HG02973 (cell line): ENCODE measurements at regions not wholly inside any gene's neighbourhood (a gene's known extent, or its start where the extent isn't known, plus 50 kb on each side); places are given as distances from the start of the nearest gene placed in this dataset.

Source experiments
- ATAC-seq: cut with Tn5 transposase; IDR thresholded peaks from one replicate; pipeline ENCODE4 v1.9.1; 2021; ENCODE audit warnings: moderate library complexity; ENCODE audit not compliant: unreplicated experiment

DNA sequence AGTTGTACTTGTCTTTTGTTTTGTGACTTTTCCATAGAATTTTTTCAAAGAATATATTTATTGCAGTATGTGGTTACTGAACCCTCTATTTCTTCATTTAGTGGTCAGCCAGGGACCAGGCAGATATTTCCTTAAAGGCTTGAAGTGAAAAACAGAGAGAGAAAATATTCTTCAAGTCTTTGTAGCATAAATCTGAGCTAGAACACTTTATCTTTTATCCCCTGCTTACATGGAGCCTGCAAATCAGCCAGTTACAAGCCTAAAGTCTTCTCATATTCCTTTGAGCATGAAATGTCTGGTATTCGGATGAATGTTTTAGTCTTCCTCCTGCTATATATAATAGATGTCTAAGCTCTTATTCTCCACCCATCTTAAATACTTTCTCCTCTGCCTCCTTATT lies 1557.5 kb upstream of the ACVR2A start:
- ATAC-seq, result no peak

DNA sequence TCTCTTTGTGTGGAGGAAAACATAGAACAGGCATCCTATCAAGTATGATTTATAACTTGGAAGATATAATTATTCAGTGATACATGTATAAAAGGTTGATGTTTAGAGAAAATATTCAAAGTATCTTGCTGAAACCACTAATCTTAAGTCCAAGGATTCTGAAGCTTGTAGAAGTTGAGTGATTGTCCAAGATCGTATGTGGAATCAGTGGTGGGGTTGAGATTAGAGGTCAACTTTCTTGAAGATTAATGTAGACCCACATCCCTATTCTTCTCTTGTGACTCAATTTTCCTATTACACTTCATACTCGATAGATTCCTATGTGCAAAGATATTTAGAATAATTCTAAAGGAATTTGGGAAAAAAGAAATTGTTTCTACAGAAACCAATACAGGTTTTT lies 1565.9 kb upstream of the ACVR2A start:
- ATAC-seq, result no peak

DNA sequence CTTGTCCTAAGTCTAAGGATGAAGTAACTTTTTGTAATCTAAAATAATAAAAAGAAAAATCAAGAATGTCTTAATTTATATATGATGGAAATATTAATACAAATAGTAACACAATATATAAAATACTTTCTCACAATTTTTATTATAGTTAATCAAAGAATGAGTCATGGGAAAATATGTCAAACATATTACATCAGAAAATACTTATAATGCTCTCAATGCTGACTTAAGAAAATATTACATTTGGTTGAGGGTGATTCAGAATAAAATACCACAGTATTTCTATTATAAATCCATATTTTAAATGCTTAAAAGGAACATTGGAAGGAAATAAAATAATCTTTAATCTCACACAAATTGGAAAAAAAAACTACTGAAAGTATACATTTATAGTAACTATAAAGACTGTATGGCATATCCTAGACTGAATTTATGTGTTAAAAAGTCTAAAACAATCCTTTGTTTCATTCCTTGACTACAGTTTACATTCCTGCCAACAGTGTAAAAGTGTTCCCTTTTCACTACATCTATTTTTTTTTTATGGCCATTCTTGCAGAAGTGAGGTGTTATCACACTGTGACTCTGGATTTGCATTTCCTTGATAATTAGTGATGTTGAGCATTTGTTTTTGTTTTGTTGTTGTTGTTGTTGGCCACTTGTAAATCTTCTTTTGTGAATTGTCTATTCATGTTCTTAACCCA lies 1573.5 kb upstream of the ACVR2A start:
- no peak for ATAC-seq

DNA sequence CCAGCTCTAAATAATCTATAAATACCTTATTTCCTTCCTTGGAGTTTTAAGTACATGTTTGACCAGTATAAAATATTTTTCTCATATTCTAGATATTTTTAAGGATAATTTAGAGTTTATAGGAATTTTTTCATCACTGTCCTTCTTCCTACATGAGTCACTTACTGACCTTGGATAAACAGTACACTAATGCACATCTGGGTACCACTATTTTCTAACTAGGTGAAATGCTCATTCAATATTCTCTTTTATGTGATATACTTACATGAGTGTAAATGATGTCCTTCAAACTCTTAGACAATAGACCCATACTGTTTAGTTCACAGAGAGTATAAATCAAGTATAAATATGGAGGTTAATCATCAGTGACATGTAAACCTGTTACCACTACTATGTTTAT lies 1574.2 kb upstream of the ACVR2A start:
- ATAC-seq, result no peak

DNA sequence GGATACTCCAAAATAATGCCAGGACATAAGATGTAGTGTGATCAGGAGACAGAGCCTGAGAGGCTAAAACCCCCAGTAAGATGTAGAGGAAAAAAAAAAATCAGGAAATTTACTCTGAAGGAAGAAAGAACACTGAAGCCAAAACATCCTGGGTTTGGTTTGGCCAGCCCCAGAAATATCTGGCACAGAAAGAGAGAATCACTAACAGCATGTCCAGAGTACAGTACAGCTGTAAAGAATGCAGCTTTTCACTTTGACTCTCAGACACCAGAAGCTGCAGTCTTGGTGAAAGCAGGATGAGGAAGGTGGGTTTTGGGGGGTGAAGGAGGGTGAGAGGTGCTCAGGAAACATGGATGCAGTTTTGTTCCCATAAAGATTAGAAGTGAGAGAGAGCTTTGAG lies 1577.7 kb upstream of the ACVR2A start:
- no peak for ATAC-seq

DNA sequence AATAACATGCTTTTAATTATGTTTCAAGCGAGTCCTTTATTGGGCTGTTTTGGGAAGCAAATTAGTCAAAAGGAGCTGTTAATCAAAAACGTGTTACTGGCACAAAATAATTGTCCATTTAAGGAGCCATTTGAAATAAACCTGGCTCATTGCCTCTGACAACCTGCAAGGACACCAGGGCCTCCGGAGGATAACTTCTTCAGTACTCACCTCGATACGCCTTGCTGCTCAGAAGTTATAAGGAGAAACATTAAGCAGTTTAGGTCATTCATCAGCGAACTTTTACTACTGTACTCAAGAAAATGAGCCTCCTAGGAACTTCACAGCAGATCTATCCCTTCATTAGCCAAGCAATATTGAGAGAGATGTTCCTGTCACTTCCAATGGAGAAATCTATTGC lies 1579.2 kb upstream of the ACVR2A start:
- ATAC-seq, result no peak

DNA sequence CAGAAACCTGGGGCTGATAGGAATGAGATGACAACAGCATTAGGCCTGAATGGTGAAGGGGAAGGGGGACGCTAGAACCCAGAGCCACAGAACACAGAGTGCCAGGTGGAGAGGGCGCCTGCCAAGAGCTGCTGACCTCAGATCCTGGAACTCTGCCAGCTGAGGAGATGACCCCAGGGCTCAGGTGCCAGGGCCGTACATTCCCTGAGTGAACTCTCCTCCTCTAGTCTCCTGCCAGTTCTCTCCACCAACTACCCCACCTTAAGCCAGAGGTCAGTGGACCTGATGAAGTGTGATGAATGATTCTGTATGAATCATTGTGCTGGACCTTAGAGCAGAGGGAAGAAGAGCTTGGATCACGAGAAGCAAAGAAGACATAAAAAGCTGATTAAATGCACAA lies 1582.2 kb upstream of the ACVR2A start:
- ATAC-seq, result no peak

DNA sequence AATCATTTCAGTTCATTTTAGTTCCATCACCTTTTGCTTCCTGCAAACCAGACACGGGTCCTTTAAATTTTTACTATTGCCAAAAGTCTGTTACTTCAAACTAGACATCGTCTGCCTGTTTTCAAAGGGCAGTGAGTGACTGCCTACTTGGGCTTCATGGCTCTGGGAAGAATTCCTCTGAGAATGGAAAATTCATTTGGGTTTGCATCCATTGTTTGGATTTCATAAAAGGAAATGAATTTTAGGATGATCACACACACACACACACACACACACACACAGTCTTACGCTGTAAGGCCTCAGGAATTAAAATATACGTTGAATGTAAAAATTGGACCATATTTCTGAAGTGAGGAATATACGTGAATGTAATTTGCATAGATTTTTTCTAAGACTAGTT lies 1584.3 kb upstream of the ACVR2A start:
- ATAC-seq, result no peak

DNA sequence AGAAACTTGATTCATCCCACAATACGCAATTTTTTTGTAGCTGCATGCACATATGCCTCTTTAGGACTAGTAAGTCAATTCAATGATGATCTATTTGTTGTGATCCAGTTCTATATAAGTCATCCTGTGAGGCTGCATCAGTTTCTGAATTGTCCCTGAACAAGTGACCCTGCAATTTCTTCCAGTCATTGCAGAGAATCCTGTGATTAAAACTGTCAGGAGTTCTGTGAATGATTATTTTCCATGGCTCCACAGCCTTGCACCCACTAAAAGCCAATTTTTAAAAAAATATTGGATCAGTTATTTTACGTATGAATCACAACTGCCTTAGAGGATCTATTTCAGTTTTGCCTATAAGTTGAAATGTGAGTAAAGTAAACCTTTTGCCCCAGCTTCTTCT lies 1585.0 kb upstream of the ACVR2A start:
- no peak for ATAC-seq

DNA sequence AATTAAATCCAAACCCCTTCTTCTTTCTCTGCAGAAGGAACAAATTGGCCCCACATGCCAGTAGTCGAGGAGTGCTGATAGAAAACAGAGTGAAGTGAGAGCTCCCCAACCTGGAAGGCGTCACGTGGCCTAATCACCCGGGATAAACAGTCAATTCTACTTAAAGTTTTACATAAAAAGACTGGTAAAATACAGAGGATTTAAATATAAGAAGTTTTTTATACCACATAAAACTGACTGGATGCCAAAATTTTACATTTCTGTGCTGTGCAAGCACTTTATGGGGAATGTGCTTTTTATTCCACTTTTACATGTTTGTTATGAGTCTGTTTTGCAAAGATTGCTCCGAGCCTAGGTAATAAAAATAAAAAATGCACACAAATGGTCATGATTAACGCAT lies 1586.8 kb upstream of the ACVR2A start:
- ATAC-seq, result no peak

DNA sequence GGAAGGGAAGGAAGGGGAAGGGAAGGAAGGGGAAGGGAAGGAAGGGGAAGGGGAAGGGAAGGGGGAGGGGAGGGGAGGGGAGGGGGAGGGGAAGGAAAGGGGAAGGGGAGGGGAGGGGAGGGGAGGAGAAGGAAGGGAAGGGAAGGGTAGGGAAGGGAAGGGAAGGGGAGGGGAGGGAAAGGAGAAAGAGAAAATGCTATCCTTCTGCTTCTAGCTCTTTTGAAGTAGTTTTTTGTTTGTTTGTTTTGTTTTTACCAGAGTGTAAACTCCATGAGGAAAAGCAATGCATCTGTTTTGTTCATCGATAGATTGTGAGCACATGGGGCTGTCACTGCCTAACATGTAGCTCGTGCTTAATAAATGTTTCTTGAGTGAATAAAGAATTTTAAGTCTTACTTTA lies 1592.7 kb upstream of the ACVR2A start:
- ATAC-seq, result no peak

DNA sequence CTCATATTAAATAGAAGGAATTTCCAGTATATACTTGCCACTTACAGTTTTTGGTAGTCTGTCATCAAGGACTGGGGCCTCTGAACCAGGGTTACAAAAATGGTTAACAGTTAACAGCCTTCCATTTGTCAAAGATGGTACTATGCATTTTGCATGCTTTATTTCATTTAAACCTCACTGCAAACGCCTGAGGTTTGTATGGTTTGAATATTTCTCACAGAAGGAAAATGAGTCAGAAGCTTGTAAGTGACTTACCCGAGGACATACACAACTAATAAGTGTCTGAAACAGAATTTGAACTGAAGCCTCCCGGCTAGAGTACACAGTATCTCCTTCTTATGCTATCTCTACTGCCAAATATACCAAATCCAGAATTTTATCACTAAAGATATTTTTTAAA lies 1593.5 kb upstream of the ACVR2A start:
- no peak for ATAC-seq

DNA sequence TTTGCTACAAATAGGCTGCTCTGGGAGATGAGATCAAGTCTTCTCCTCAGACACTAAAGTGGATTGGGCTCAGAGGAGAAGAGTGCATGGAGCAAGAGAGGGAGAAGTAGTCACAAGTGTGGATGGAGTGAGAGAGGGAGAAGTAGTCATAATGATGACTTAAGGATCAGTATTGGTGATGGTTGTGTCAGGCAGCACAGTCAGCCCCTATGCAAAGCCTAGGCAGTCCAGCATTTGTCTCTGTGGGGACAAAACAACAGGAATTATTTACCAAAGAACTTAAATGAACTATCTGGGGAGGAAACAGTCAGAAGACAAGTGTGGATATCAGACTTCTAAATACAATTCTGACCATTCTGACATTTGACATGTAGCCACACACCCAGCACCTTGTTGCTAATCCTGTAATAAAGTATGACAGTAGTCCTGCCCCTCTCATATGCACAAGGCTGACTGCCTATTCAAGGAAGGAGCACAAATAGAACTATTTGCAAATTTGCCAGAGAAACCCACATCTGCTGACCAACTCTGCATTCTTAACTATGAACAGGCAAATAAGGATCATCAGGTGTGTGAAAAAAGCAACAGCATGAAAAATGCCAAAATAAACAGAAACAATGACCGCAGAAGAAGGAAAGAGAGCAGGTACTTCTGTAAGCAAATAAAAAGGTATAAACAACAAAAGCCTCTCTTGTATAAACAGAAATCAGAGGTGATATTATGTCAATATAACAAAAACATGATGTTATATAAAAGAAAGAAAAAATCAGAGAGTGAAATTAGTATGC lies 1597.9 kb upstream of the ACVR2A start:
- no peak for ATAC-seq

DNA sequence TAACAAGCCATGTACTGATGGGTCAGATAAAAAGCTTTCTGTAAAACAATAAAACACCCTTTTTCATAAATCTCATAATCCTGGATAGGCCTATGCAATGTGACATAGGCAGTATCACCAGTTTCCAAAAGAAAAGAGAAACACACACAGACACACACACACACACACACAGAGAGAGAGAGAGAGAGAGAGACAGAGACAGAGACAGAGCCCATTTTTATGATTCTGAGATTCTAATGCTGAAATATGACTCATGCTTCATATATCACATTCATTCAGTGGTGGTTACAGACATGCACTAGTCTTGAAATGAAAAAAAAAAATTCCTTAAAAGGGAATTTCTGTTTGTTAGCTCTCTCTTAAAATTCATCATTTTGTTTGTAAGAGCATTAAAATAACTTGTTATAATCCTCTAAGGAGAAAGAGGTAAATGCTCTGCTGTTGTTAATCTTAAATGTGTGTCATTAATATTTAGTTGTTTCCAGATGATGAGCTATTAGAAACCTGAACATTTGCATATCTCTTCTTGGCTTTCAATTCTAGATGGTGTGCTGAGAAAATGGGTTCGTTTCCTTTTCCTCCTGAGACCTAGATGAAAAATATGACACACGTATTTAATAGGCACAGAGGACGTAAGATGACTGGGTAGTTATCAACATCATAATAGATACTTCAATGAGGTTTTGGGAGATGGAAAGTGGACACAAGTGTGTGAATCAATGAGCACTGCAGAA lies 1598.7 kb upstream of the ACVR2A start:
- no peak for ATAC-seq

DNA sequence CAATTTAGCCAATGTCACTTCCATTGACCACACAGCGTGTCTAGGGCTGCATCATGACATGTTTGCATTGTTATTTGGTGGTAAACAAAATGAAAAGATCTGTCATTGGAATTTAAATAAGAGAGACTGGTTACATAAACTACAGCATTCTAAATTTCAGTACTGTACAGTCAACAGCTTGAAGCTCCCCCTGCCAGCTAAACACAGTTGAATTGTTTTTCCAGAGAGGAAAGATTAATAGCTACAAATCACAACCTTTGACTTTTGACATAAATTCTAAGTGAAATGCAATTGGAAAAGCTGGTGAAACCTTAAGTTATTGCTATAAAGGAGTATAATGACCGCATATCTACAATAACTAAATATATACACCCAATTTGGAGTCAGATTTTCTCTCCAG lies 1600.0 kb upstream of the ACVR2A start:
- ATAC-seq, result no peak

DNA sequence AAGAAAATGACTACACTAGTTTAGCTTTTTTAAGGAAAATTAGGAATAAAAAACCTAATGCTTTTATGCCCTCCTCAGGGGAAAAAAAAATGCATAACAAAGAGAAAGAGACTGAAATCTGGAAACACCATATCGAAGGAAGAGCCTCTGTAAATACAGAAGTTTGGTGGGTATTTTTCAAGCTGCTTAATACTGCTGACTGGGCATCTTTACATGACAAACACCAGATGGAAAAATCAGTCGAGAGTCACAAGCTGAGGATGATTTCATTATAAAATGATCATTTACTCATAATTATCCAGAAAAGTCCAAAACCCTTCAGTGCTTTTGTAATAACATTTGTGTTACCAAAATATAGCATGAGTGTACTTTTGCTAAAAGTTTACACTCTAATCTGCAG lies 1600.7 kb upstream of the ACVR2A start:
- no peak for ATAC-seq

DNA sequence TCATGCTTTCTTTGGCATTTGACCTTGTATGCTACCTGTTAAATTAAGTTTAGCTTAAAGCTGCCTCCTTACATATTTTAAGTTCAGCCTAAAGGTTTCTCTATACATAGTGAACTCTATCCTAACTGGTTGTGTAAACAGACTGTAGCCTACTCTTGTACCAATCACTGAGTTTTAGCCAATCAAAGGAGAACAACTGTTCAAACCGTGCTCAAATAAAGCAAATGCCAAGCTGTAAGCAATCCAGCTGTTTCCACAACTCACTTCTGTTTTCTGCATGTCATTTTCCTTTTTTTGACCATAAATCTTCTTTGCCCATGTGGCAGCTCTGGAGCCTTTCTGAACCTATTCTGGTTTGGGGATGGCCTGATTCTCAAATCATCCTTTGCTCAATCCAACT lies 1603.8 kb upstream of the ACVR2A start:
- ATAC-seq, result no peak

DNA sequence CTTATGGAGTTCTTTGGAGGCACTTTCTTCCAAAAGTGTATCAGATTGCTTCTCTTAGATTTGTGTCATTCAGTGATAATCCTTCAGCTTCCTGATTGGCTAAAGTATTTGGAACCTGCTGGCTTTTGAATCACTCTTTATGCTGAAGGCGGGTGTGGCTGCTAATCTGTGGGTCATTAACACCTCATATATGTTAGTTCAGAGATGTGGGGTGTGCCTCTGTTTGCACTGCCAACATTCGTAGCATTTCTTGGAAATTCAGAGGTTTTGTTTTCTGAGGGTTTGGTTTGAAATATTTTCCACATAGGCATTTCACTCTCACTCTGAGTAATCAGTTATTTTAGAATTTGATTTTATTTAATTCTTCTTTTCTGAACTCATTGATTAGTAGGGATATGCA lies 1604.4 kb upstream of the ACVR2A start:
- no peak for ATAC-seq

DNA sequence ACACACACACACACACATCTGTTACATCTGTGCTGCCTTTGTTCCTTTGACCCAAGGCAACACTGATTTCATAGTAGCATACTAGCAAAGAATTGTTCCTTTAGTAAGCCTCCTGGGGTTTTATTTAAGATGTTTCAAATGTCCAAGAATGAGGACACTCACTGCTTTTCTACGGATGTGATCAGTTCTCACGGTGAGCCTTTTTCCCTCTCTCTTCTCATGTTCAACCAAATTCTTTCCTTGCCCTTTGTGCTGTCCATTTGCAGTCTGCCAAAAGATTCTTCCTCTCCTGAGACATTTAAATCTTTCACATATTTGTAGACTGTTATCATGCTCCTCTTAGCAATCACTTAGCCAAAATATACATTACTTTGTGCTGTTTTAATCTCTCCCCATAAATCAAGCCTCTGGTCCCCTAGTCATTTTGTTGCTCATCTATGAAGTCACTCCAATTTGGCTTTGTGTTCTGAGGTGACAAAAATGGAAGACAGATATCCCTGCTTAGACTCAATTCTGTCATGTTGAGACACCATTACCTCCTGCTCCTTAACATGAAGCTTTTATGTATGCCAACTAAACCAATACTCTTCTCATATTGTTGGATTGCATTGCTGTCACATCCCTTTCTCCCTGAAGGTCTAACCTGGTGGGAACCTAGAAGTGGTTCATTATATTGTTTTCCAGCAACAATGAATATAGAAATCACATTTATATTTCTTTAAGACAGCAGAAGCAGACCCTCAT lies 1605.3 kb upstream of the ACVR2A start:
- no peak for ATAC-seq

DNA sequence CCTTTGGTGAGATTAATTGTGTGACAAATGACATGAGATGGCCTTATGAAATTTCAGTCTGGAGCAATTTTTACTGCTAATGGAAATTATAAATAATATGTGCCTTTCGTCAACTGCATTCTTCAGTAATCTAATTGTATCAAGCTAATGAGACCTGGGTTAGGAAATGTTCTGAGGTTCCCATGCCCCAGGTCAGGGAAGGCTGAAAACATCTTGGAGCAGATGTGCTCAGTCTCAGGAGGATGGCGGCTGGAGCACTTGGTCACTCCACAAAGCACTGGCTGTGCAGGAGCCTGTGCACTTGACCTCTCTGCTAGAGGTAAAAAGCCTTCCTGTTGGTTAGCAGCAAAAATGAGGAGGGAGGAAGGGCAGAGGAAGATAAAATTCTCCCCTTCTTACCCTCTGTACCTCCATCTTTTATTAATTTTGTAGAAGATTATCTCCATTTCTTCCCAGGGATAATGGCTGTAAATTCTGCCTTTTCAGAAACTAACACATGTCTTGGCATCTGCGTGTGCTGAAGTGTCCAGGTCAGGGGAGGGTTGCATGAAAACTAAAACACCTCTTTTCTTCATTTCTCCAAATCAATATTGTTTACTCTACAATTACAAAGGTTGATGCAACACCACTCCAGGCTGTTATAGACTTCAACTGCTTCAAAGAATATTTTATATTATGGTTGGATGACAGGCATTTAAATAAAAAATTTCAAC lies 1606.4 kb upstream of the ACVR2A start:
- ATAC-seq, result no peak

DNA sequence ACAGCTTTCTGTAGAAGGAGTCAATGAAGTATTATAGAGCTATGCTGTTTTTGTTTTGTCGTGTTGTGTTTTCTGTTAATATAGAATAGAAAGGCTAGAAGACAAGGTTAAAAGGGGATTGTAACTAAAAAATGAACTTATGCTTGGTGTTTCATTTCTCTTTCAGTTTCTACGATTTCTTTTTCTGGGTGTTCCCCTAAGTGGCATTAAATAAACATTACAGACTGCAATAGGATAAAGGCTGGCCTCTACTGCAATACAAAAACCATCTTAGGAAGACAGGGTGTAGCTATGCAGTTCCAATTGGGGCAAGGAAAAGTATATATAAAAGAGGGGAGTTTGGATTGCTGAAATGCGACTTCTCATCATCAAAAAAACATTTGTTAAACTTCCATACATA lies 1609.7 kb upstream of the ACVR2A start:
- ATAC-seq, result no peak
